ENCODE measurements at regions not wholly inside any gene's neighbourhood (a gene's known extent, or its start where the extent isn't known, plus 50 kb on each side); places are given as distances from the start of the nearest gene placed in this dataset.

DNA sequence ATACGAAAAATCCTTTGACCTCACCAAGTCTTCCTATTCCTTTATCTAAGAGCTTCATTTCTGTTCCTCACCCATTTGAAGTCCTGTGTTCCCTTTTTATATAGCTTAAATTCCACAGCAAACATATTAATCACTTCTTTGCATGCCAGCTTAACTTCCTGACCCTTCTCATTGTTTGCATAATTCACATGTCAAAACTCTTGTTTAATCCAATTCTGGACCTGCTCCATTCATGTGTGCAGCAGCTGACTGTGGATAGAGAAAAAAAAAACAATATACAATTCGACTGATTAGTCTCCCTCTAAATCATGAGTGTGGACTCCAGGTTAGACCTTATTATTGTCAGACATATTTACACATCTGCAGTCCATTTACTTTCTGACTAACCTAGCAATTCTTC, 991.2 kb upstream of the TENM4 start:
- Histone ChIP-seq H3K4me2 (ENCODE audit: insufficient read depth in 1 of 2, low read depth in 2 of 2, low read length in 2 of 2) (no peak overlapping the region), H2BK15ac (ENCODE audit: low read length) (no peak overlapping the region), H3K4me1 (replicated peaks in 1 of 4; ENCODE audit: control insufficient read depth in 3 of 4, insufficient read depth in 4 of 4, low read length in 3 of 4) (no peaks in the 10 kb centered on the region), H3K14ac (ENCODE audit: insufficient read length) (no peak overlapping the region), H3K56ac (replicated peaks; ENCODE audit: insufficient read length, low read depth, low read length) (no peak overlapping the region), H3K9me3 (ENCODE audit: insufficient read depth in 2 of 2, low read depth in 1 of 2, low read length in 1 of 2) (no peaks in the 10 kb centered on the region), H2AFZ (ENCODE audit: low read length) (no peak overlapping the region), H3K36me3 (ENCODE audit: control insufficient read depth in 2 of 4, insufficient read depth in 4 of 4, low read length in 3 of 4) (no peaks in the 10 kb centered on the region), H3K23ac (ENCODE audit: insufficient read length) (no peak overlapping the region), H4K5ac (ENCODE audit: insufficient read length, low read depth, low read length) (no peak overlapping the region), H3K27me3 (replicated peaks in 1 of 4; ENCODE audit: control insufficient read depth in 3 of 4, extremely low read depth in 1 of 4, insufficient read depth in 3 of 4, low read length in 3 of 4) (no peaks in the 10 kb centered on the region), H2BK20ac (ENCODE audit: low read length) (no peak overlapping the region), H3K4ac (replicated peaks; ENCODE audit: insufficient read length, low read depth, low read length) (no peak overlapping the region), H3K9ac (replicated peaks in 1 of 4; ENCODE audit: extremely low read depth in 1 of 4, low read depth in 3 of 4, low read length in 3 of 4) (no peak overlapping the region), H3K23me2 (ENCODE audit: low read depth, low read length) (no peaks in the 10 kb centered on the region; the same call in 1 of the 2 replicates), H4K91ac (replicated peaks; ENCODE audit: insufficient read length, low read length) (no peak overlapping the region), H4K20me1 (replicated peaks in 1 of 2; ENCODE audit: control insufficient read depth in 1 of 2, insufficient read depth in 2 of 2, low read length in 2 of 2) (no peaks in the 10 kb centered on the region), H3K18ac (ENCODE audit: extremely low read depth, low read length) (no peak overlapping the region), H2BK12ac (ENCODE audit: low read depth, low read length) (no peak overlapping the region), H4K8ac (ENCODE audit: extremely low read depth, insufficient read depth, low read length) (no peak overlapping the region), H3K4me3 (ENCODE audit: extremely low read depth in 1 of 4, insufficient read depth in 2 of 4, low read depth in 3 of 4, low read length in 4 of 4) (no peak overlapping the region), H3K27ac (ENCODE audit: low read depth, low read length) (no peak overlapping the region), H3K79me1 (ENCODE audit: low read depth, low read length) (no peaks in the 10 kb centered on the region), H2AK5ac (ENCODE audit: low read depth, low read length) (no peak overlapping the region), H3K79me2 (ENCODE audit: control insufficient read depth in 1 of 2, insufficient read depth in 2 of 2, low read length in 2 of 2) (no peaks in the 10 kb centered on the region), H2BK5ac (ENCODE audit: low read depth, low read length) (no peak overlapping the region), H2BK120ac (replicated peaks; ENCODE audit: low read depth, low read length) (no peak overlapping the region)
- FAIRE-seq (no peak), DNase-seq (ENCODE audit: low read depth in 1 of 2, low spot score in 2 of 2) (no peak)
- POLR2A ChIA-PET (ENCODE audit: partially characterized antibody) = no interaction called here
- CTCF ChIA-PET (ENCODE audit: partially characterized antibody) = no interaction called here
- TF ChIP-seq POLR2AphosphoS5 (IDR thresholded peaks at IDR 0.05; ENCODE audit: low read depth, low read length) (no peak), MAFK (IDR thresholded peaks at IDR 0.05; ENCODE audit: low read depth, low read length) (no peak), EGR1 (IDR thresholded peaks at IDR 0.05; ENCODE audit: borderline replicate concordance, low read depth, low read length) (no peak), CHD2 (IDR thresholded peaks at IDR 0.05; ENCODE audit: low read length) (no peak), SAP30 (IDR thresholded peaks at IDR 0.05; ENCODE audit: insufficient read depth, insufficient replicate concordance, low read length) (no peak), CHD1 (IDR thresholded peaks at IDR 0.05; ENCODE audit: low read depth, low read length) (no peak), RBBP5 (IDR thresholded peaks at IDR 0.05; ENCODE audit: borderline replicate concordance, low read depth, low read length) (no peak), JUN (IDR thresholded peaks at IDR 0.05; ENCODE audit: low read depth, low read length) (no peak), KDM1A (IDR thresholded peaks at IDR 0.05; ENCODE audit: borderline replicate concordance, low read length) (no peak)
- TF ChIP-seq, protein P1, sequence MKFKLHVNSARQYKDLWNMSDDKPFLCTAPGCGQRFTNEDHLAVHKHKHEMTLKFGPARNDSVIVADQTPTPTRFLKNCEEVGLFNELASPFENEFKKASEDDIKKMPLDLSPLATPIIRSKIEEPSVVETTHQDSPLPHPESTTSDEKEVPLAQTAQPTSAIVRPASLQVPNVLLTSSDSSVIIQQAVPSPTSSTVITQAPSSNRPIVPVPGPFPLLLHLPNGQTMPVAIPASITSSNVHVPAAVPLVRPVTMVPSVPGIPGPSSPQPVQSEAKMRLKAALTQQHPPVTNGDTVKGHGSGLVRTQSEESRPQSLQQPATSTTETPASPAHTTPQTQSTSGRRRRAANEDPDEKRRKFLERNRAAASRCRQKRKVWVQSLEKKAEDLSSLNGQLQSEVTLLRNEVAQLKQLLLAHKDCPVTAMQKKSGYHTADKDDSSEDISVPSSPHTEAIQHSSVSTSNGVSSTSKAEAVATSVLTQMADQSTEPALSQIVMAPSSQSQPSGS (IDR thresholded peaks at IDR 0.05; ENCODE audit: low read length) = no peak
- 89% methylated on average over 2 of the region's 2 CpGs; no CpG with 5 or more reads in 1 of the 2 experiments for WGBS, 2 experiments (ENCODE audit: extremely low coverage in 1 of 2, insufficient coverage in 1 of 2, insufficient read length in 1 of 2, insufficient replicate concordance in 2 of 2, low coverage in 1 of 2, low lambda C conversion rate in 2 of 2, missing lambda C conversion rate in 1 of 2)

Data from H1 (cell line).